Parathyroid adenoma (tissue), 2 donors: ENCODE measurements at regions not wholly inside any gene's neighbourhood (a gene's known extent, or its start where the extent isn't known, plus 50 kb on each side); places are given as distances from the start of the nearest gene placed in this dataset.

Source experiments
- H2AFZ ChIP-seq: fragments of 300-600 bp; sonication (generic); one replicate; pipeline ENCODE4 v1.7.0; 2017; ENCODE audit warnings: antibody characterized with exemption, mild to moderate bottlenecking
- H3K27ac ChIP-seq: fragments of 300-600 bp; sonication (generic); one replicate; pipeline ENCODE4 v1.7.0; 2017
- H3K27me3 ChIP-seq: fragments of 300-600 bp; sonication (generic); one replicate; pipeline ENCODE4 v1.7.0; 2017; ENCODE audit warnings: low read length; ENCODE audit not compliant: control insufficient read depth, insufficient read depth
- H3K36me3 ChIP-seq: fragments of 300-600 bp; sonication (generic); one replicate; pipeline ENCODE4 v1.7.0; 2017; ENCODE audit warnings: low read length; ENCODE audit not compliant: control insufficient read depth, insufficient read depth
- H3K4me1 ChIP-seq: fragments of 300-600 bp; sonication (generic); one replicate; pipeline ENCODE4 v1.7.0; 2017; ENCODE audit warnings: control low read depth
- H3K4me2 ChIP-seq: fragments of 300-600 bp; sonication (generic); one replicate; pipeline ENCODE4 v1.7.0; 2017; ENCODE audit warnings: low read length
- H3K4me3 ChIP-seq: fragments of 300-600 bp; sonication (generic); one replicate; pipeline ENCODE4 v1.7.0; 2017; ENCODE audit warnings: low read depth, low read length
- H3K79me2 ChIP-seq: fragments of 300-600 bp; sonication (generic); one replicate; pipeline ENCODE4 v1.7.0; 2017; ENCODE audit warnings: control low read depth
- H3K9ac ChIP-seq: fragments of 300-600 bp; sonication (generic); one replicate; pipeline ENCODE4 v1.7.0; 2017; ENCODE audit warnings: mild to moderate bottlenecking
- H3K9me3 ChIP-seq: fragments of 300-600 bp; sonication (generic); one replicate; pipeline ENCODE4 v1.7.0; 2017; ENCODE audit warnings: low read length; ENCODE audit not compliant: control insufficient read depth
- TF ChIP-seq, protein P1 (sequence below): fragments of 300-600 bp; sonication (generic); IDR thresholded peaks from one replicate; pipeline ENCODE4 v1.7.0; 2017; ENCODE audit warnings: antibody characterized with exemption, mild to moderate bottlenecking
- donor health status: primary hyperparathyroidism.

DNA sequence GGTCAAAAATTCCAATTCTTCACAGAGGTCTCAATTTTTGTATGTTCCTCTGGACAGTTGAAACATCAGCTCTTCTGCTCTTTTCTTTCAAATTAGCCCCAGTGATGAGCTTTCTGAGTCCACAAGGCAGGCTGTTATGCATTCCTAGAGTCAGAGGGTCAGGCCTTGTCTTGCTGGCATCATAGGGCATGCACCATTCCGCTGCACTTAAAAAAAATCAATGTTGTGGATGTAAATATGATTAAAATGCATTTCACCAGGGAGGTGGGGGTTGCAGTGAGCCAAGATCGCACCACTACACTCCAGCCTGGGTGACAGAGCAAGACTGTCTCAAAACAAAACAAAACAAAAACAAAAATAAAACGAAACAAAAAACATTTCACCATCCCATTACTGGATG, 465.3 kb downstream of the EIPR1 start:
- no peak overlapping the region for H3K4me3 ChIP-seq
- H2AFZ ChIP-seq = no peak overlapping the region
- TF ChIP-seq, protein P1, sequence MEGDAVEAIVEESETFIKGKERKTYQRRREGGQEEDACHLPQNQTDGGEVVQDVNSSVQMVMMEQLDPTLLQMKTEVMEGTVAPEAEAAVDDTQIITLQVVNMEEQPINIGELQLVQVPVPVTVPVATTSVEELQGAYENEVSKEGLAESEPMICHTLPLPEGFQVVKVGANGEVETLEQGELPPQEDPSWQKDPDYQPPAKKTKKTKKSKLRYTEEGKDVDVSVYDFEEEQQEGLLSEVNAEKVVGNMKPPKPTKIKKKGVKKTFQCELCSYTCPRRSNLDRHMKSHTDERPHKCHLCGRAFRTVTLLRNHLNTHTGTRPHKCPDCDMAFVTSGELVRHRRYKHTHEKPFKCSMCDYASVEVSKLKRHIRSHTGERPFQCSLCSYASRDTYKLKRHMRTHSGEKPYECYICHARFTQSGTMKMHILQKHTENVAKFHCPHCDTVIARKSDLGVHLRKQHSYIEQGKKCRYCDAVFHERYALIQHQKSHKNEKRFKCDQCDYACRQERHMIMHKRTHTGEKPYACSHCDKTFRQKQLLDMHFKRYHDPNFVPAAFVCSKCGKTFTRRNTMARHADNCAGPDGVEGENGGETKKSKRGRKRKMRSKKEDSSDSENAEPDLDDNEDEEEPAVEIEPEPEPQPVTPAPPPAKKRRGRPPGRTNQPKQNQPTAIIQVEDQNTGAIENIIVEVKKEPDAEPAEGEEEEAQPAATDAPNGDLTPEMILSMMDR = no peak
- no peak overlapping the region for H3K9ac ChIP-seq
- H3K79me2 ChIP-seq = no peaks in the 10 kb centered on the region
- H3K4me1 ChIP-seq = no peaks in the 10 kb centered on the region
- H3K27me3 ChIP-seq = no peaks in the 10 kb centered on the region
- no peak overlapping the region for H3K4me2 ChIP-seq
- H3K27ac ChIP-seq = no peak overlapping the region
- H3K36me3 ChIP-seq = no peaks in the 10 kb centered on the region
- no peaks in the 10 kb centered on the region for H3K9me3 ChIP-seq

DNA sequence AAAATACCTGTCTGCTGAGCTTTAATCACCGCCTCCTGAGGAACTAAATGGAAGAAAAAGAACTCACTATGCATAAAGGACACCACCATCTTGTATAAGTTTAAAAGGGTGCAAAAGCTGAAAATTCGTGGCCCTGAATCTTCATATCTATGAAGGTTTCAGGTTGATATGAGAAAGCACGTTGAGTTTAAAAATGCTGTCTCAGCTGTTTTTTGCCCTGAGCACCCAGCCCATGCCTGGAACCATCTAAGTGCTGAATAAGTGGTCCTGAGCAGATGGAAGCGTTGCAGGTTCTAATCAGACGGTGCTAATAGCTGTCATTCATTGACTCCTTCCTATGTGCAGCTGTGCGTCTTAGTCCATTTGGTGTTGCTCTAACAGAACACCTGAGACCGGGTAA, 467.4 kb downstream of the EIPR1 start:
- H3K79me2 ChIP-seq = no peaks in the 10 kb centered on the region
- no peak overlapping the region for H3K27ac ChIP-seq
- H3K9me3 ChIP-seq = no peaks in the 10 kb centered on the region
- H2AFZ ChIP-seq = no peak overlapping the region
- H3K4me1 ChIP-seq = no peaks in the 10 kb centered on the region
- no peak overlapping the region for H3K4me2 ChIP-seq
- no peak overlapping the region for H3K4me3 ChIP-seq
- no peaks in the 10 kb centered on the region for H3K27me3 ChIP-seq
- TF ChIP-seq, protein P1 = no peak
- H3K36me3 ChIP-seq = no peaks in the 10 kb centered on the region
- no peak overlapping the region for H3K9ac ChIP-seq

- Histone ChIP-seq H3K36me3 (no peaks in the 10 kb centered on the region), H2AFZ (no peak overlapping the region), H3K4me2 (no peak overlapping the region), H3K27ac (no peak overlapping the region), H3K4me3 (no peak overlapping the region), H3K4me1 (no peaks in the 10 kb centered on the region), H3K79me2 (no peaks in the 10 kb centered on the region), H3K9ac (no peak overlapping the region), H3K9me3 (no peaks in the 10 kb centered on the region), H3K27me3 (no peaks in the 10 kb centered on the region)
- TF ChIP-seq, protein P1 = no peak
These were observed 468.3 kb downstream of the EIPR1 start for GRCh38 chr2:2909086-2910035.

- Histone ChIP-seq H3K79me2 (no peaks in the 10 kb centered on the region), H3K9me3 (no peaks in the 10 kb centered on the region), H3K4me2 (no peak overlapping the region), H3K4me3 (no peak overlapping the region), H2AFZ (no peak overlapping the region), H3K27me3 (no peaks in the 10 kb centered on the region), H3K27ac (no peak overlapping the region), H3K9ac (no peak overlapping the region), H3K4me1 (no peaks in the 10 kb centered on the region), H3K36me3 (no peaks in the 10 kb centered on the region)
- TF ChIP-seq, protein P1 = no peak
These were observed 471.5 kb downstream of the EIPR1 start for GRCh38 chr2:2906091-2906490.
